ENCODE measurements at regions not wholly inside any gene's neighbourhood (a gene's known extent, or its start where the extent isn't known, plus 50 kb on each side); places are given as distances from the start of the nearest gene placed in this dataset.
A peak's percentile ranks its signal among the peaks of the same experiment; 100 is the strongest.

DNA sequence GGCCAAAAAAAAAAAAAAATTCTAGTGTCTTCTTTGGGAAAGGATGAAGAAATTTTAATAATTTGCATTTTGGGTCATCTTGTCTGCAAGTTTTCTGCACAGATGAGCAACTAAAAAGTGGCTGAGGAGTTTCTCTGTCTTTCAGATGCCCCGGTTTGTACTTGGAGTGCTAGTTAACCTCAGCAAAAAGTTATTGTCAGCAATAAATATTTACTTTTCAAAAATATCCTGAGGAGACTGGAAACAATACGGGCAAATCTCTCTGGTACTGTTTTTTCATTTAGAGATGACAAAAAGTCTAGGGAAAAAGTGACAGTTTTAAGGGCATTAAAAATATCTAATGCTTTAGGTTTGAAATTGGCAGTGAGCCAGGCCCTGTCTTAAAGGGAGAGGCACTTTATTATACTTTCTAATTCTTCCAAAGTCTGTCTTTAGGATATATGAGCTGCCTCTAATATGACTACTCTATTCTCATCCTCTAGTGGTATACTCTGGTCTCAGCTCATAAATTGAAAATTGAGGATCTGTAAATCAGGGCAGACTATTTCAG lies 436.0 kb upstream of the NR2F2 start:
- Mint-ChIP-seq H3K27ac (no peak overlapping the region), H3K4me3 (no peak overlapping the region), H3K4me1 (ENCODE audit: low read depth) (no peaks in the 10 kb centered on the region), H3K27me3 (ENCODE audit: low read depth) (peaks cover 22% of the 10 kb centered on the region), H3K36me3 (ENCODE audit: low read depth) (no peaks in the 10 kb centered on the region), H3K9me3 (peaks cover 5% of the 10 kb centered on the region)

DNA sequence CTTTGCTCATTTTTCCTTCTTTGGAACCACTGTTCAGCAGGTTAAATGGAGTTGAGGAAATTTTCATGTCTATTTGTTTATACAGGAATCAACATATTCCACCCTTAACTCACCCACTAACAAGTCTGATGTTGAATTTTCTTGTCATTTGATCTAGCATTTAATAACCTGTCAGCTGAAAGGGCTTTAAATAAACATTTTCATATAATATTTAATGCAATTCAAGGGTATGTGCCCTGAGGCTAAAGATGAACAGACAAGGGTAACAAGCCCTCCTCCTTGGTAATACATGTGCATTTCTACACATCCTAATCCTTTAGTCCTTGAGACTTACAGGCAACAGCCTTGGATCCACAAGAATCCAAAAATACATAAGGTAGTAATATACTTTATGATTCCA lies 435.0 kb upstream of the NR2F2 start:
- Mint-ChIP-seq H3K4me1 (ENCODE audit: low read depth) (no peaks in the 10 kb centered on the region), H3K27me3 (ENCODE audit: low read depth) (peaks cover 20% of the 10 kb centered on the region), H3K27ac (no peak overlapping the region), H3K9me3 (peaks cover 5% of the 10 kb centered on the region), H3K4me3 (no peak overlapping the region), H3K36me3 (ENCODE audit: low read depth) (no peaks in the 10 kb centered on the region)

DNA sequence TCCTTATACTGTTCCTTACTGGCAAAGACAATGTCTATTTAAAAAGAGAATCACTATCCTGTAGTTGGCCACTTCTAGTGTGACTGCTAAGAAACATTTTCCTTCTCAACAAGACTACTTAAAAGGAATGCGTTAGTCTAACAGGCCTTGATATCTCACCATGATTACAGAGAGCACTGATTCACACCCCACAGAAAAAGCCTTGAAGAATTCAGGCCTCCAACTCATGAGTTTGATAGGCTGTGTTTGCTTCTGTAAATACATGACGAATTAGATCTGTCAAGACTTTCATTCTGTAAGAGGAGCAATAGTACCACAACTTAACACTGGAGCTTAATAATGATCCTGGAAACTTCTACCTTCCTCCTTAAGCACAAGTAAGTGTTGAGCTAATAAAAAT lies 432.8 kb upstream of the NR2F2 start:
- H3K9me3 Mint-ChIP-seq = peaks cover 5% of the 10 kb centered on the region
- H3K27me3 Mint-ChIP-seq (ENCODE audit: low read depth) = peaks cover 24% of the 10 kb centered on the region
- H3K4me3 Mint-ChIP-seq = no peak overlapping the region
- no peaks in the 10 kb centered on the region for H3K36me3 Mint-ChIP-seq (ENCODE audit: low read depth)
- H3K27ac Mint-ChIP-seq = no peak overlapping the region
- no peaks in the 10 kb centered on the region for H3K4me1 Mint-ChIP-seq (ENCODE audit: low read depth)

DNA sequence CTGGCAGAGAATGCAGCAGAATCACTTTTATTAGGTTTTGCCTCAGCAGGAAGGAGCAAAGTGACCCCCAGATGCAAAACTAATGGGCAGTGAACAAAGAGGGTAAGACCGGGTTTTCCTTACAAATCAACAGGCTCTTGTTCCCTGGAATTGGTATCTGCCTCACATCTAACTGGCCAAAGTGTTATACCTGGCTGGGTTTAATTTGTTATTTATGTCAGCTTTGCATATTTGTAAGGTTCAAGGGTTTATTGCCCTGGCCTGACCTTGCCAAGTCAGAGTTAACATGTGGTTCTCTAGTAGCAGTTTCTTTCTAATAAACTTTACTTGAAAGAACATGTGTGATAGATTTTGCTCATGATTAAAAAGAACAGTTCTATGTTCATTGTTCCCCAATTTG lies 431.7 kb upstream of the NR2F2 start:
- H3K36me3 Mint-ChIP-seq (ENCODE audit: low read depth) = no peaks in the 10 kb centered on the region
- no peaks in the 10 kb centered on the region for H3K9me3 Mint-ChIP-seq
- no peak overlapping the region for H3K4me3 Mint-ChIP-seq
- H3K27me3 Mint-ChIP-seq (ENCODE audit: low read depth) = peaks cover 24% of the 10 kb centered on the region
- H3K27ac Mint-ChIP-seq = no peak overlapping the region
- H3K4me1 Mint-ChIP-seq (ENCODE audit: low read depth) = no peaks in the 10 kb centered on the region

DNA sequence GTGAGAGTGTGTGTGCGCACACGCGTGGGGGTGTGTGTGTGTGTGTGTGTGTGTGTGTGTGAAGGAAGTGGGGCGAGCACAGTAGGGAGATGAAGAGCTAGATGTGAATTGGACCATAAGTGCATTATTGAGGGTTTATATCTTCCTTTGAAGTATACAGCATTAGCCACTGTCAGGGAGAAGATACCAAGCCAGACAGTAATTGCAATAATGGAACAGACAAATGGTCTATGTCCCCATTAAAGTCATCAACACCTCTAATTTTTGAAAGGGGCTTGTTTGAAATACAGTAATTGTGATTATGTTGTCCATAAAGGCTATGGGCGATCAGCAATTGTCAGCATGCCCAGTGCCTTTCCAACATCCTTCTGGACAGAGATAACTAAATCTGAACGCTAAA lies 429.2 kb upstream of the NR2F2 start:
- peaks cover 3% of the 10 kb centered on the region for H3K4me1 Mint-ChIP-seq (ENCODE audit: low read depth)

DNA sequence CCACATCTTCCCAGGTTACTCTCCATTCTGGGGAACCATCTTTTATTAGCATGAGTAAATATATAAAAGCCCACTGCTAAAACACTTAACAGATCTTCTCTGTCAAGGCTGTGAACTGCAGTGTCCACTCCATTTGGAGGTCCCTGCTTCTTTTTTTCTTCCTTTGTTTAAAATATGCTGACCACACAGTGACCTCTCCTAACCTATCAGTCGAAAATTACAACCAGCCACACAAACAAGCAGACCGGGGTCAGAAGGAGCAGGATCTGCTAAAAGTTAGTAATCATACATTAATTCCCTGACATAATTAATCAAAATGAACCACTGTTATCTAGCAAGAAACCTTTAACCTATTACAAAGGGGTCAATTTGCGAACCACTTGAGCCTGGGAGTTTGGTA lies 427.9 kb upstream of the NR2F2 start:
- Mint-ChIP-seq H3K36me3 (ENCODE audit: low read depth) (no peaks in the 10 kb centered on the region), H3K27me3 (ENCODE audit: low read depth) (peaks cover 8% of the 10 kb centered on the region), H3K27ac (no peak overlapping the region), H3K9me3 (no peaks in the 10 kb centered on the region), H3K4me1 (ENCODE audit: low read depth) (peaks cover 3% of the 10 kb centered on the region), H3K4me3 (no peak overlapping the region)

More for the DNA sequence above, 429.2 kb upstream of the NR2F2 start:
- no peaks in the 10 kb centered on the region for H3K36me3 Mint-ChIP-seq (ENCODE audit: low read depth)
- no peak overlapping the region for H3K4me3 Mint-ChIP-seq
- H3K27me3 Mint-ChIP-seq (ENCODE audit: low read depth) = peaks cover 8% of the 10 kb centered on the region
- H3K9me3 Mint-ChIP-seq = no peaks in the 10 kb centered on the region
- H3K27ac Mint-ChIP-seq = peak overlapping the region; percentile 12

DNA sequence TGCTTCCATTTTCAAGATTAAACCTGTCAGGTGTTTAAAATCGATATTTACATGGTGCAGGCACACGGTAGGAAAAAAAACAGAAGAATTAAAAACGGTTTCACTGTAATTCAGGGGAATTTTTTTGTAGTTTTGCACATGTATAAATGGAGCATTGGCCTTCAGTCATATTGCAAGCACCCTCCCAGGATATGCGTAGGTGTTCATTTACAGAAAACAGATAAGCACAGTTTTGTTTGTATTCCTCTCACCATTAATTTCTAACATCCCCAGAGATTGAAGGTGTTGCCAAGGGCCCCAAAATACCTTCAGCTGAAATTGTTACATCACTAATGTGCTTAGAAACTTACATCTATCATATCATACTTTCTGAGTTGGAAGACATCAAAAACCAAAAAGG lies 427.1 kb upstream of the NR2F2 start:
- H3K9me3 Mint-ChIP-seq = no peaks in the 10 kb centered on the region
- no peaks in the 10 kb centered on the region for H3K36me3 Mint-ChIP-seq (ENCODE audit: low read depth)
- no peak overlapping the region for H3K27ac Mint-ChIP-seq
- no peak overlapping the region for H3K4me3 Mint-ChIP-seq
- peaks cover 3% of the 10 kb centered on the region for H3K4me1 Mint-ChIP-seq (ENCODE audit: low read depth)
- peaks cover 6% of the 10 kb centered on the region for H3K27me3 Mint-ChIP-seq (ENCODE audit: low read depth)

DNA sequence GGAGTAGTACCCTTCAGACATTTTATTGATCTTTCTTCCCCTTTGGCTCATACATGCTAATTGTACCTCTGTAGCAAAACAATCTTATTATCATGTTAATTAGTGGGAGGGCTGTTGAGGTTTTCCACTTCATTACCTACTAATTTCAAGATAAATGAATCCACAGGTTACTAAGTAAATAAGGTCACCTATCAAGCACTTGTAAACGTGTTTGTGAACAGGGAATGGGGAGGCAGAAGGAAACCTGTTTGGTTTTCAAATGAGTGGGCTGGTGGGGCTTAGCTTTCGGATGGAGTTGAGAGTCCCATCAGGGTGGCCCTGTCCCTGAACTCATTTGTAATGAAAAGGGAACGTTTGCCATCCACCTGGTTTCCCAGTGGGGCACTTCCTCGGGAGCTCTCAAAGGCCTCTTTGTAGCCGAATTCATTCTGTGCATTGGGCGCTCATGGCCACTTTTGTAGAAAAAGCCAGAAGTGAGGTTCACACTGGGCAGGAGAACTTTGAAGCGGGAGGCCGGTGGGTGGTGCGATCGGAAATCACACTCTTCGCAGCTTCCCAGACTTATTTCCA lies 419.8 kb upstream of the NR2F2 start:
- Mint-ChIP-seq H3K9me3 (no peaks in the 10 kb centered on the region), H3K27ac (no peak overlapping the region), H3K4me3 (no peak overlapping the region), H3K36me3 (ENCODE audit: low read depth) (no peaks in the 10 kb centered on the region), H3K27me3 (ENCODE audit: low read depth) (peaks cover 22% of the 10 kb centered on the region), H3K4me1 (ENCODE audit: low read depth) (no peaks in the 10 kb centered on the region)

DNA sequence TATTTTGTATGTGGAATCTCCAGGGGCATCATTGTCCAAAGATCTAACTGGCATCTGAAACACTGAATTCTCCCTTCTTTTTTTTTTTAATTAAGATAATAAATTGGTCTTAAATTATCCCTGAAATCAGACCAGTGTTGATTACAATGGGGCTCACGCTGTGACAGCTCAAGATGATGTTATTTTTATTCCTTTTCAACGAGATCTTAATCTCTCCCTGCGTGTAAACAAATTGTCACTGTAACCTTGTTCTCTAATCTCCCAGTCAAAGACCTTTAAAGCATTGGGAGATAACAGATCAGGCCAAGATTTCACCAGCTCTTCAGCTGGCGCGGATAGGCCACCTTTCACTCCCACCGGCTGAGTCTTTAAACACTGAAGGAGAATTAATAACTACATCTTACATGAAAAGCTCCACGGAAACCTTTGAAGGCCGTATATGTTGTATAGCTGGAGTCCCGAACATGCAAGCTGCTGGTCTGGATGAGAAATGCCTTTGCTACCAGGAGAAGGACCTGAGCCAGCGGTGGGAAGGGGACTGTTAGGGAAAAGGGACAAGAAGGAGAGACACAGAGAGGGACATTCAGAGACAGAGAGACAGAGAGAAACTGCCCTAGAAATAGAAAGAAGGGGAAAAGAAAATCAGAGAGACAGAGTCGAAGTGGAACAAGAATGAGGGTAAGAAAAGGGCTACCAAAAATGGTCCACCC lies 418.8 kb upstream of the NR2F2 start:
- no peaks in the 10 kb centered on the region for H3K4me1 Mint-ChIP-seq (ENCODE audit: low read depth)

DNA sequence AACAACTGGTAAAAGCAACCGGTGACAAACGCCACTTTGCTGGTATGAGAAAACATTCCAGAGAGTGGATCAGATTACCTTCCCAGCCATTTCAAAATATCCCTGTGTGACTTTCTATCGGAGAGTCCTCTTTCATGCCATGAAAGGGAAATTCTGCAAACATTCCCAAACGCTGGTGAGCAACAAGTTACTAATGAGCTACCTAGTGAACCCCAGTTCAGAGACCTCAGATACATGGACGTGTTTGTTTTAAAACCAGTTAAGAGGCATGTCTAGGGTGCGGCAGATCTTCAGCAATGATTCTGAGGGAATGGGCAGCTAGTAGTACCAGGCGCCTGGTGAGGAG lies 418.2 kb upstream of the NR2F2 start:
- no peaks in the 10 kb centered on the region for H3K9me3 Mint-ChIP-seq
- no peak overlapping the region for H3K27ac Mint-ChIP-seq
- H3K4me1 Mint-ChIP-seq (ENCODE audit: low read depth) = no peaks in the 10 kb centered on the region
- H3K4me3 Mint-ChIP-seq = no peak overlapping the region
- H3K27me3 Mint-ChIP-seq (ENCODE audit: low read depth) = peaks cover 29% of the 10 kb centered on the region
- H3K36me3 Mint-ChIP-seq (ENCODE audit: low read depth) = no peaks in the 10 kb centered on the region

More for the DNA sequence above, 418.8 kb upstream of the NR2F2 start:
- no peaks in the 10 kb centered on the region for H3K36me3 Mint-ChIP-seq (ENCODE audit: low read depth)
- no peak overlapping the region for H3K4me3 Mint-ChIP-seq
- H3K9me3 Mint-ChIP-seq = no peaks in the 10 kb centered on the region
- H3K27me3 Mint-ChIP-seq (ENCODE audit: low read depth) = peaks cover 24% of the 10 kb centered on the region
- no peak overlapping the region for H3K27ac Mint-ChIP-seq

DNA sequence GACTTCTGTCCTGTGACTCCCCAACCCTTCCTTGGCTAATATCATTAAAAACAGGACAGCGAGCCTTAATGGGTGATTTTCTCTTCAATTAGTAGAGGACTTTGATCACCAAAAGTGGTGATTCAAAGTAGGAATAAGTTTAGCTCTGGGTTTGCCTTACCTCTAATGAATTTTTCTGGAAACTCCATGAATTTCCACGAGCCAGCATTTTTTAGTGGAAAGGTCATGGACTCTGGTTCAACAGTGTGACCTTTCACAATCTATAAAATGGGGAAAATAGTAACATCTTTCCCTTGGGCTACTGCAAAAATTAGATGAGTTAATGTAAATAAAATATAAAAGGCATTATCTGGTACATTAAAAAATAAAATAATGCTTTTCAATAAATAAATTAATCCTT lies 417.8 kb upstream of the NR2F2 start:
- H3K4me3 Mint-ChIP-seq = no peak overlapping the region
- no peak overlapping the region for H3K27ac Mint-ChIP-seq
- H3K4me1 Mint-ChIP-seq (ENCODE audit: low read depth) = no peaks in the 10 kb centered on the region
- no peaks in the 10 kb centered on the region for H3K36me3 Mint-ChIP-seq (ENCODE audit: low read depth)
- no peaks in the 10 kb centered on the region for H3K9me3 Mint-ChIP-seq
- H3K27me3 Mint-ChIP-seq (ENCODE audit: low read depth) = peaks cover 32% of the 10 kb centered on the region

DNA sequence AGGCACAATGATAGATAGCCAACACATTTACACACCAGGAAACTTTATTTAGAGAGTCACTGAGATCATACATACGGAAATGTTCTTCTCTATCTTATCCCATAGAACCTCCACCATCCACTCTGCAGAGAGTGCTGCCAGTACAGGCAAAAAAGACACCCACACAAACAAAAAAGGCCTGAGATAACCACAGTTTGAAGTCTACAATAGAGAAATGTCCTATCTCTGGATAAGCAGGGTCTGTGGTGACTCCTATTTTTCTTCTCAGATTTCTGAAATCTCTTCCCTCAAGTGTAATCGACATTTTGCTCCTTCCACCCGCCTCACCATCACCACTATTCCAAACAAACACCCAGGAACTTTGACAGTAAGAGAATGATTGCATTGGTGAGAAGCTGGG lies 413.9 kb upstream of the NR2F2 start:
- no peak overlapping the region for H3K4me3 Mint-ChIP-seq
- H3K9me3 Mint-ChIP-seq = no peaks in the 10 kb centered on the region
- no peaks in the 10 kb centered on the region for H3K36me3 Mint-ChIP-seq (ENCODE audit: low read depth)
- H3K27ac Mint-ChIP-seq = no peak overlapping the region
- peaks cover 26% of the 10 kb centered on the region for H3K27me3 Mint-ChIP-seq (ENCODE audit: low read depth)
- H3K4me1 Mint-ChIP-seq (ENCODE audit: low read depth) = no peaks in the 10 kb centered on the region

DNA sequence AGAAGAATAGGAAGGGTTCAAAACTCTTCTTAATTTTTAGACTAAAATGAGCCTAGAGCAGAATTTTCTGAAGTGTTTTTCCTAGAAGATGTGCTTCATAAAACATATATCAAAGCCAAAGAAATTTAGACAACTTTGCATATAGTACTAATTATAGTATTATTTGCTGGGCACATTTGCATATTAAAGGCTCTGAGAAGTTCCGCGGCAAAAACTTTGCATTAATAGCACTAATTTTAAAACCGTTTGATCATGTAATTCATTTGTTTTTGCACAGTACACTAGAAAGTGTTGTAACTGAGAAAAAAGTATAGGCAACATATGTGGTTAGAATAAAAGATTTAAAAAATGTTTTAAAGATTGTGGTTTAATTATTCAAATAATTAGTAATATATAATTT lies 412.0 kb upstream of the NR2F2 start:
- Mint-ChIP-seq H3K4me1 (ENCODE audit: low read depth) (no peaks in the 10 kb centered on the region), H3K4me3 (no peak overlapping the region), H3K9me3 (no peaks in the 10 kb centered on the region), H3K27ac (no peak overlapping the region), H3K27me3 (ENCODE audit: low read depth) (peaks cover 21% of the 10 kb centered on the region), H3K36me3 (ENCODE audit: low read depth) (no peaks in the 10 kb centered on the region)

DNA sequence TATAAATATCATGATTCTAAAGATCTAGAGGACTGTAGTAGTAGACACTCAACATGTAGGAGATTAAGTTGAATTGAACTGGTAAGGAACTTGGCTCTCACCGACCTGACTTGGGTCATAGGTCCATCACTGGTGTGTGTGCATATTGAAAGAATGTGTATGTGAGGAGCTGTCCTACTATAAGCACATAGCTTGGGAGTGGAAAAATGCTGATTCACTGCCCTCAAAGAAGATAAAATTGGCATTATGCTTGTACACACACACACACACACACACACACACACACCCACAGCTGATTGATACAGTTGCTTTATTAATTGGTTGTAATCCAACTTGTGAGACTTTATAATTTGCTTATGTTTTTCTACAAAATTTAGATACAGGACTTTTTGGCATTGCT lies 411.0 kb upstream of the NR2F2 start:
- Mint-ChIP-seq H3K4me1 (ENCODE audit: low read depth) (no peaks in the 10 kb centered on the region), H3K36me3 (ENCODE audit: low read depth) (no peaks in the 10 kb centered on the region), H3K27me3 (ENCODE audit: low read depth) (peaks cover 18% of the 10 kb centered on the region), H3K27ac (no peak overlapping the region), H3K4me3 (no peak overlapping the region), H3K9me3 (no peaks in the 10 kb centered on the region)

DNA sequence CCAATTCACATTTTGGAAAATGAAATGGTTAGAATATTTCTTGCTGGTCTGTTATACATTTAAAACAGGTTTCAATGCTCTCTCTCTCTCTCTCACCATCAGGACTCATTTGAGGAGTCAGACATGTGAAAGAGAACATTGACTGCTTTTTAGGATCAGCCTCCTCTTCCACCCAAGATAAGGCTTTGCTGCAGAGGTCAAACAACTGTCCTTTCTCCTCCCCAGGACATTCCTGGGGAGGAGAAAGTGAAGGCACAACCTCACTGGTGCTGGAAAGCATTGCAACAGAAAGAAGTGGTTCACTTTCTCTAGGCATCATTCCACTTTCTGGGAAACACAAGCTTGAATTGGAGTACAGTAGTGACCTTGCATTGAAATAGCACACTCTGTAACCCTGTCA lies 409.1 kb upstream of the NR2F2 start:
- no peak overlapping the region for H3K27ac Mint-ChIP-seq
- H3K9me3 Mint-ChIP-seq = no peaks in the 10 kb centered on the region
- peaks cover 14% of the 10 kb centered on the region for H3K27me3 Mint-ChIP-seq (ENCODE audit: low read depth)
- H3K4me3 Mint-ChIP-seq = no peak overlapping the region
- no peaks in the 10 kb centered on the region for H3K4me1 Mint-ChIP-seq (ENCODE audit: low read depth)
- no peaks in the 10 kb centered on the region for H3K36me3 Mint-ChIP-seq (ENCODE audit: low read depth)
